ENCODE measurements at regions not wholly inside any gene's neighbourhood (a gene's known extent, or its start where the extent isn't known, plus 50 kb on each side); places are given as distances from the start of the nearest gene placed in this dataset.

- TF ChIP-seq CTCF (IDR thresholded peaks at IDR 0.05), result no peak
- TF ChIP-seq POLR2AphosphoS5 (IDR thresholded peaks at IDR 0.05; ENCODE audit: low read depth, low read length), result no peak
- no peak for TF ChIP-seq TEAD4 (IDR thresholded peaks at IDR 0.05; ENCODE audit: borderline replicate concordance, insufficient read depth)
- TF ChIP-seq GABPA (IDR thresholded peaks at IDR 0.05; ENCODE audit: low read depth), result no peak
Observed at GRCh38 chr2:160736148-160737028, 242.8 kb upstream of the RBMS1 start.

All from SK-N-SH (cell line).